ENCODE measurements at regions not wholly inside any gene's neighbourhood (a gene's known extent, or its start where the extent isn't known, plus 50 kb on each side); places are given as distances from the start of the nearest gene placed in this dataset.

DNA sequence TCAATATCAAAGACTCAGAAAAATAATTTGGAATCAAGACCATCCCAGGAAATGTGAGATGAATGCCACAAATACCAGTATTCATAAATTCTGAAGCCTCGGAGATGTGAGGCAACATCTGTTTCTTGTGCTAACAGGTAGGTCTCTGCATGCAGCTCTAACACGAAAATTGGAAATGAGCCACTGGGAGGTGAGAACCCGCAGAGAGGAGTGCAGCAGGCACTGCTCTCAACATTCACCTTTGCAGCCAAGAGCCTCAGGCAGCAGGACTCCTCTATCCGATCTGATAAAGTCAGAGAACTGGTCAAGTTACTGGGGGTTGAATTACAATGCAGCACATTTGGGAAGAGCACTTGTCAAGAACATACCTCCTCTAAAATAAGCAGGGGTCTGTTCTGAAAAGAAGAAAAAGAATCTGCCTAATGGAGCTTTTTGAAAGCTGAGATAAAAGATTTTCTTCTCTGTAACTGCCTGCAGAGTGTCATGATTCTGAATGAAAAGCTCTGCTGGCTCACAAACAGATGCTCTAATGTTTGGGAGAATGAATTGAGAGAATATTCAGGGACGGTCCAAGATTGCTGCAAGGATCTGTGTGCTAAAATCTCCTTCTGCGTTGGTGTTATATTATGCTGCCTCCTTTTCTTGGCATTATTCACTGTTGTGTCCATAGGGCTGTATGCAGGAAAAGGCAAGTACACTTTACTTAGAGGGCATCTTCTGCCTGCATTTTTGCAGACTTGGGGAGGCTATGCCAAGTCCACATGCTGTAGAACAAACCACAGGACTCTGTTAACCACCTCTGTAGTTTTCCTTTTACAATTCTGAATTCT is 209.6 kb upstream of the KRR1 start:
- DNase-seq (ENCODE audit: low read depth), result no peak
- H3K4me3 ChIP-seq (ENCODE audit: low read depth, low read length), result no peak overlapping the region
- TF ChIP-seq, protein P1, sequence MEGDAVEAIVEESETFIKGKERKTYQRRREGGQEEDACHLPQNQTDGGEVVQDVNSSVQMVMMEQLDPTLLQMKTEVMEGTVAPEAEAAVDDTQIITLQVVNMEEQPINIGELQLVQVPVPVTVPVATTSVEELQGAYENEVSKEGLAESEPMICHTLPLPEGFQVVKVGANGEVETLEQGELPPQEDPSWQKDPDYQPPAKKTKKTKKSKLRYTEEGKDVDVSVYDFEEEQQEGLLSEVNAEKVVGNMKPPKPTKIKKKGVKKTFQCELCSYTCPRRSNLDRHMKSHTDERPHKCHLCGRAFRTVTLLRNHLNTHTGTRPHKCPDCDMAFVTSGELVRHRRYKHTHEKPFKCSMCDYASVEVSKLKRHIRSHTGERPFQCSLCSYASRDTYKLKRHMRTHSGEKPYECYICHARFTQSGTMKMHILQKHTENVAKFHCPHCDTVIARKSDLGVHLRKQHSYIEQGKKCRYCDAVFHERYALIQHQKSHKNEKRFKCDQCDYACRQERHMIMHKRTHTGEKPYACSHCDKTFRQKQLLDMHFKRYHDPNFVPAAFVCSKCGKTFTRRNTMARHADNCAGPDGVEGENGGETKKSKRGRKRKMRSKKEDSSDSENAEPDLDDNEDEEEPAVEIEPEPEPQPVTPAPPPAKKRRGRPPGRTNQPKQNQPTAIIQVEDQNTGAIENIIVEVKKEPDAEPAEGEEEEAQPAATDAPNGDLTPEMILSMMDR (IDR thresholded peaks at IDR 0.05; ENCODE audit: low read depth, low read length, missing control alignments), result no peak
- in situ Hi-C loops (cut with HindIII; ENCODE audit: low sequenced_read_pairs), result no loop called here

DNA sequence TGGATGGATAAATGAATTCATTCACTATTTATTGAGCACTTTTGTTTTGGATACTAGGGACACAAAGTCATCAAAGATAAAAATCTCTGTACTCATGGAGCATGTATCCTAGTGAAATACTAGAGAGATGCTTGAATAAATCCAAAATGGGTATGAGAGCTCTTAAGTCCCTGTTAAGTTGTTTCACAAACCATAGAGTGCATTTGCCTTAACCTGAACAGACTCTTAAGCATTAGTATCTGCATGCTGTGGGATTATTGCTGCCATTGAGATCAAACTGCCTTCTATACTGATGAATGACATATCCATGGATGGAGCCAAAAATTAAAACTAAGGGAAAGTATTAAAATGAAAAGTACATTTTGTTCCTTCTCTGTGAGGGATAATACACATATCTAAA is 206.5 kb upstream of the KRR1 start:
- no peak for DNase-seq (ENCODE audit: low read depth)
- in situ Hi-C loops (cut with HindIII; ENCODE audit: low sequenced_read_pairs), result no loop called here
- TF ChIP-seq, protein P1 (IDR thresholded peaks at IDR 0.05; ENCODE audit: low read depth, low read length, missing control alignments), result no peak

DNA sequence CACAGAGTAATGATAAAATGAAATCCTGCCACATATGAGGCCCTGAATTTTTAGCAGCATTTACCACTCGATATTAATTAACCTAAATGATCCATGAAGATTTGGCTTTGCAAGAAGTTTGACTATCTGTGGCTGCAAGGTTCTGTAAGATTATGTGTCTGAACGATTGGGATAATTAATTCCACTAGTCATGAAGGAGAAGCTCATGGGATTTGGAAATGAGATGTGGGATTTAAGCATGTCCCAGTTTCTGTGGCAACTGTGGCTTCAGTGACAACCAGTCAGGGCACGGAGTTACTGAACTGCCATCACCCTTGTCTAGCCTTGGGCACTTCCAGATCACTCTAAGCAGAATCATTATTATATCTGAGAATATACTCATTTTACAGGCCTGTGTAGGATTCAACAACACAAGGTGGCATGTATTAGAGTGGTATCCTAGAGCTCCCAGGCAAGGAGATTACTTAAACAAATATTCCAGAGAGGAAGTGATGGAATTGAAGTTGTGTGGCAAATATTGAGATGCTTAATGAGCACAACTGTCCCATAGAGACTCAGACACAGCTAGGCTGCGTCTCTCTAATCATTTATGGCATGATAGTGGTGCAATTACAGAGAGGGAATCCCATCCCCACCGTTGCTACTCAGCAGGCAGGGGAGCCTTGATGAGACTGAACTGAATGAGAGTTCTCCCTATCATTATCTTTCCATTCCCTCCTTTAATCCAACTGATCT is 205.0 kb upstream of the KRR1 start:
- no peak for DNase-seq (ENCODE audit: low read depth)
- H3K4me3 ChIP-seq (ENCODE audit: low read depth, low read length), result no peak overlapping the region
- TF ChIP-seq, protein P1 (IDR thresholded peaks at IDR 0.05; ENCODE audit: low read depth, low read length, missing control alignments), result no peak
- in situ Hi-C loops (cut with HindIII; ENCODE audit: low sequenced_read_pairs), result no loop called here

More for the DNA sequence above, 206.5 kb upstream of the KRR1 start:
- H3K4me3 ChIP-seq (ENCODE audit: low read depth, low read length), result no peak overlapping the region

DNA sequence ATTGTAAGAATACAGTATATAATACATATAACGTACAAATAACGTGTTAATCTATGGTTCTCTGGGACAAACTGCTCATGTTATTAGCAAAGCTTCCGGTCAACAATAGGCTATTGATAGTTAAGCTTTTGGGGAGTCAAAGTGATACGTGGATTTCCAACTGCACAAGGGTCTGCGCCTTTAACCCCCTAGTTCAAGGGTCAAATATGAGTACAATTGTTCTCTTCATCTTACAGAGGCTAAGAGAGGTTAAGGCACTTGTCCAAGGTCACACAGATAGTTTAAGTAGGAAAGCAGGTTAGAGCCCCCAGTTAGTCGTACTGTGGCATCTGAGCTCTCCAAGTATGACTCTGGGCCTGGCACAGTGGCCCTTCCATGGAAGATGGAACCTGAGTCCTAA is 204.3 kb upstream of the KRR1 start:
- DNase-seq (ENCODE audit: low read depth), result no peak
- TF ChIP-seq, protein P1 (IDR thresholded peaks at IDR 0.05; ENCODE audit: low read depth, low read length, missing control alignments), result no peak
- in situ Hi-C loops (cut with HindIII; ENCODE audit: low sequenced_read_pairs), result no loop called here
- H3K4me3 ChIP-seq (ENCODE audit: low read depth, low read length), result no peak overlapping the region

DNA sequence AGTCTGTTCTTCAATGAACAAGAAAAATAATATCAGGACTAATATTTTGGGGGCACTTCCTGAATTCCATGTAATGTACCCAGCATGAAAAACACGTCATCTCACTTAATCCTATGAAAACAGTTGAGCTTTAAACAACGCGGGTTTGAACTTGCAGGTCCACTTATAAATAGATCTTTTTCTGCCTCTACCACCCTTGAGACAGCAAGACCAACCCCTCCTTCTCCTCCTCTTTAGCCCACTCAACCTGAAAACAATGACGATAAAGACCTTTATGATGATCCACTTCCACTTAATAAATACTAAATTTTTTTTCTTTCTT is 203.9 kb upstream of the KRR1 start:
- DNase-seq (ENCODE audit: low read depth), result no peak
- TF ChIP-seq, protein P1 (IDR thresholded peaks at IDR 0.05; ENCODE audit: low read depth, low read length, missing control alignments), result no peak
- H3K4me3 ChIP-seq (ENCODE audit: low read depth, low read length), result no peak overlapping the region
- in situ Hi-C loops (cut with HindIII; ENCODE audit: low sequenced_read_pairs), result no loop called here

DNA sequence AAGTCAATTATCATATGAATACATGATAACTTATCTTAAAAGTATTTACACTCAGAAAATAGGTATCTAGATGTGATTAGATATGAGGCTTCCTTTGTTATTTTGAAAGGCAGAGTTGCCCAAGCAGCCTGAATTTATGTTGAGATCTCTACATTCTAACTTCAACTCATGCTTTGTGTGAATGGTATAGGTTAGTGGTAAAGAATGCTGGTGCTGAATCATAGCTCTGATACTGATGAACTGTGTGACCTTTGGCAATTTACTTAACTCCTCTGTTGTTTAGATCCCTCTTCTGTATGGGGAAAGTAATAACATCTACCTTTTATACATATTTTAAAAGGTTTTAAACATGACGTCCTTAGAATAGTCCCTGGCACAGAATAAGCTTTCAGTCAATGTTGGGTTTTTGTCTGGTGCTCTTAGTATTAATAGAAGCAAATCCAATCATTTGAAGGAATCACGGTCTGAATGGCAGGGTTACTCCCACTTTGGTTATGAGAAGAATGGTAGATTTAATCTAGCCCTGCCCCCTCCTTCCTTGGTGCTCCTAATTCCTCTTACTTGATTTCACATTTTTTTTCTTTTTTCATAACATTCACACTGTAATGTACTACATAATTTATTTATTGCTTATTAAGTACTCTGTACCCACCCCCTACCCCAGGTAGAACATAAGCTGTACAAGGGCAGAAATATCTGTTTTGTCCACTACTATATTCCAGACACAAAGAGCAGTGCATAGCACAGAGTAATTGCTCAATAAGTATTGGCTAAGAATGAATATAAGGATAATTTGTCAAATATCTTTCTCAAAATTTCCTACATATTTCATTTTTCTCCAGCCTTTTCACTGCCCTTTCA is 203.3 kb upstream of the KRR1 start:
- TF ChIP-seq, protein P1 (IDR thresholded peaks at IDR 0.05; ENCODE audit: low read depth, low read length, missing control alignments), result no peak
- H3K4me3 ChIP-seq (ENCODE audit: low read depth, low read length), result no peak overlapping the region
- in situ Hi-C loops (cut with HindIII; ENCODE audit: low sequenced_read_pairs), result no loop called here
- no peak for DNase-seq (ENCODE audit: low read depth)

Measured in astrocyte of the cerebellum (primary cell).